Activated CD4-positive, alpha-beta T cell treated with anti-CD3 and anti-CD28 coated beads, Interleukin-2, amount 10 ng/mL, durations not matched to agents 7 days and 5 days (primary cell): ENCODE measurements at regions not wholly inside any gene's neighbourhood (a gene's known extent, or its start where the extent isn't known, plus 50 kb on each side); places are given as distances from the start of the nearest gene placed in this dataset.

Source experiments
- CTCF ChIA-PET: fragments of 350-600 bp; sonication (Branson Sonifier 250); formaldehyde crosslinking; loops from one replicate; lab custom pipeline; 2021; ENCODE audit warnings: antibody characterized with exemption; lab: Charles Lee
- POLR2A ChIA-PET: fragments of 350-600 bp; sonication (Branson Sonifier 250); formaldehyde crosslinking; loops from one replicate; lab custom pipeline; 2021; ENCODE audit warnings: antibody characterized with exemption; lab: Charles Lee
- DNase-seq: peaks from one replicate; pipeline ENCODE4 v3.0.0-alpha.2; 2020
- H3K27ac Mint-ChIP-seq: one replicate; pipeline ENCODE4 v1.8.0; 2021; ENCODE audit warnings: mild to moderate bottlenecking, moderate library complexity, mixed read lengths
- H3K27me3 Mint-ChIP-seq: one replicate; pipeline ENCODE4 v1.8.0; 2021; ENCODE audit warnings: mixed read lengths
- H3K36me3 Mint-ChIP-seq: one replicate; pipeline ENCODE4 v1.8.0; 2021; ENCODE audit warnings: low read depth, mixed read lengths
- H3K4me1 Mint-ChIP-seq: one replicate; pipeline ENCODE4 v1.8.0; 2021; ENCODE audit warnings: mixed read lengths
- H3K4me3 Mint-ChIP-seq: one replicate; pipeline ENCODE4 v1.8.0; 2021; ENCODE audit warnings: mild to moderate bottlenecking, moderate library complexity, mixed read lengths
- H3K9me3 Mint-ChIP-seq: one replicate; pipeline ENCODE4 v1.8.0; 2021; ENCODE audit warnings: mixed read lengths

DNA sequence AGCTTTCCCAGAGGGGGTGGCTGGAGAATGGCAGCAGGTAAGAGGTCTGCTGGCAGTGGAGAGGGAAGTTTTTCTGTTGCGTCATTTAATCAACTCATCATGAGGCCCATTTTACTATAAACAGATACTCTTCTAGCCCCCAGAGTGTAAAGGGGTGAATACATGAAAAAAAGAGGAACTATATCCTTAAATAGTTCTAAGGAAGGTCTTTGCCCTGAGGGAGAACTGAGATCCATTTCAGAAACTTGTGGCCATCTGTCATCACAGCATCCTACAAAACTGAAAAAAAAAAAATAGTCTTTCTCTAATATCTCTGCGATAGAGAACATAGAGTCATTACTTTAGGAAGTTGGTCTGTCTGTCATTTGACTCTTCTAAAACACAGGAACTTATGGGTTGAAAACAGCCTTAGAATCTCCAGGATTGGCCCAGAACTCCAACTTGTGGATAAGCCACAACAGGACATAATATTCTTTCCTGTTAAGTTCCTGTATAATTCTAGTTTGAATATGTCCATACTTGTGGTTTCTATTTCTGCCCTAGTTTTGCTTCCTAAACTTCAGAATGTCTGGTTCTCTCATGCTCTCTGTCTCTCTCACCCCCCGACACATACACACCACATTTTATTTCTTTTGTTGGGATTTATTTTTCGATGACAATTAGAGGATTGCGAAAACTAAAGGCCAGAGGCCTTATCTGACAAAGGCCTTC lies 238.5 kb upstream of the PIK3R1 start:
- Mint-ChIP-seq H3K4me1 (no peaks in the 10 kb centered on the region), H3K27ac (no peak overlapping the region), H3K9me3 (no peaks in the 10 kb centered on the region), H3K36me3 (no peaks in the 10 kb centered on the region), H3K27me3 (no peaks in the 10 kb centered on the region), H3K4me3 (no peak overlapping the region)
- POLR2A ChIA-PET, result no interaction called here
- CTCF ChIA-PET, result interaction anchor here (0.5 kb wide), 1 partner anchor 1777 kb away, joined by 3 read pairs; no protein-coding TSS in a partner anchor
- no peak for DNase-seq

DNA sequence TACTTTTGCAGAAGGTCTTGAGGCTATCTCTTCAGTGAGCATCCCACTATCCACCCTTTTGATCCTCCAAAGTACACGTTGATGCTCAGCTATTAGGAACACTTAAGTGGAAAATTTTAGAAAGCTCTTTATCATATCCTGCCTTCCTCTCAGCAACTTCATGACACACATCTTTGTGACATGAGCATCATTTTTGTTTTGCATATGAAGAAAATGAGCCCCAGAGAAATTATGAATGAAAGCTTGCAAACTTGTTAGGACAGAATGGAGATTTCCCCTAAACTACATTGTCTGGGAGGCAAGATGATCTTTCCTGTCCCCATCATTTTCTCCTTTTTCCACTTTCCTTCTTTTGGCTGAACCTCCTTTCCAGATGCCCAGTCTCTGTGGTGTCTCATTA lies 239.4 kb upstream of the PIK3R1 start:
- Mint-ChIP-seq H3K27me3 (no peaks in the 10 kb centered on the region), H3K27ac (no peak overlapping the region), H3K4me3 (no peak overlapping the region), H3K9me3 (no peaks in the 10 kb centered on the region), H3K4me1 (no peaks in the 10 kb centered on the region), H3K36me3 (no peaks in the 10 kb centered on the region)
- CTCF ChIA-PET, result interaction anchor here (0.6 kb wide), 1 partner anchor 149 kb away, joined by 3 read pairs; no protein-coding TSS in a partner anchor
- no peak for DNase-seq
- POLR2A ChIA-PET, result no interaction called here

DNA sequence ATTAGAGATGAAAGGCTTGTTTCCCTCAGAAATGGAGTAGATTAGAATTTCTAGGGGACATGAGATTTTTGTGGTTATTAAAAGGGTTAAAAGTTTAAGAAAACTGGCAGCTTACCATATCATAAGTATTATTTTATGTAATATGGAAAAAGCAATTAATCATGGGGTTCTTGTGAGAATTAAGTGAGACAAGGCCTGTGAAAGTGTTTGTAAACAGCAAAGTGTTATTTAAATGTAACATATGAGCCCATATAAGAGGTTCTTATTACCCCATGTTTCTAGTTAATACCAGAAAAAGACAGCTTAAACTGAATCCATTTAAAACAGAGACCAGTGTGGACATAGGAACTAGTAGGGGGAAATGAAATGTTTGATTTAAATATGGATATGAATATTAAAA lies 241.1 kb upstream of the PIK3R1 start:
- H3K4me1 Mint-ChIP-seq, result no peaks in the 10 kb centered on the region
- ChIA-PET POLR2A (no interaction called here), CTCF (no interaction called here)
- H3K4me3 Mint-ChIP-seq, result no peak overlapping the region
- H3K27me3 Mint-ChIP-seq, result no peaks in the 10 kb centered on the region
- H3K27ac Mint-ChIP-seq, result no peak overlapping the region
- no peaks in the 10 kb centered on the region for H3K36me3 Mint-ChIP-seq
- no peak for DNase-seq
- peaks cover 4% of the 10 kb centered on the region for H3K9me3 Mint-ChIP-seq

DNA sequence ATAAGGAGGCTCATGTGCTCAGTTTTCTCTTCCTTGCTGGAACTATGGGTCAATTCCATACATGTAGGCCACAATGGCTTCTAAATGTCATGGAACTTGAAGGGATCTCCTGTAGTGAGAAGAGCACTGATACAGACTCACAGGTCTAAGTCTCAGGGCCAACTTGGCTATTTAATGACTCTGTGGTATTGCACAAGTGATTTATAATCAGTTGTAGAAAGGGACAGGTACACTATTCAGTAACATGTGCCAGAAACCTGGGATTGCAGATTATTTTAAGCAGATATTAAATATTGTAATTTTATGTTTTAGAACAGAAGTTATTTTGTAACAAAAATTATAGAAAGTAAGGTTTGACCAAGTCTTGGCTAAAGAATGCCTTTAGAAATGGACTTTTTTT lies 241.5 kb upstream of the PIK3R1 start:
- Mint-ChIP-seq H3K9me3 (peaks cover 4% of the 10 kb centered on the region), H3K4me1 (no peaks in the 10 kb centered on the region), H3K27ac (no peak overlapping the region), H3K27me3 (no peaks in the 10 kb centered on the region), H3K4me3 (no peak overlapping the region), H3K36me3 (no peaks in the 10 kb centered on the region)
- ChIA-PET POLR2A (no interaction called here), CTCF (no interaction called here)
- no peak for DNase-seq

DNA sequence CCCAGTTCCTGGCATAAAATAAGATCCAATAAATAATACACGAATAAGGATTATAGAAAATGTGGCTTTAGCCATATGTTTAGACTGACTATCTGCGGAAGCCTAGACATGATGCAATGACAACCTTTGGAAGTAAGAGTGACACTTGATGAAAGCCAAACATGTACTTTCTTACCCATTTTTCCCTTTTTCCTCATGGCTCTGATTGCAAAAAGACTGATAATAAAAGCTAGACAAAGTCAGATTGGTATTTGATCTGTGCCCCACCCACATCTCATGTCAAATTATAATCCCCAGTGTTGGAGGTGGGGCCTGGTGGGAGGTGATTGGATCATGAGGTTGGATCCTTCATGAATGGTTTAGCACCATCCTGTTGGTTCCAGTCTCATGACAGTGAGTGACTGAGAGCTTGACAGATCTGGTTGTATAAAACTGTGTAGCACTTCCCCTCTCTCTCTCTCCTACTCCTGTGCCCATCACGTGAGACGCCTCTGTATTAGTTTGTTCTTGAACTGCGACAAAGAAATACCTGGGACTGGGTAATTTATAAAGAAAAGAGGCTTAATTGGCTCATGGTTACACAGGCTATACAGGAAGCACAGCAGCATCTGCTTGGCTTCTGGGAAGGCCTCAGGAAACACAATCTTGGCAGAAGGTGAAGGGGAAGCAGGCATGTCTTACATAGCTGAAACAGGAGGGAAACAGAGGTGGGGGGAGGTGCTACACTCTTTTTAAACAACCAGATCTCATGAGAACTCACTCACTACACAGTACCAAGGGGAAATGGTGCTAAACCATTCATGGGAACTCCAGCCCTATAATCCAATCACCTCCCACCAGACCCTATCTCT lies 243.4 kb upstream of the PIK3R1 start:
- Mint-ChIP-seq H3K36me3 (no peaks in the 10 kb centered on the region), H3K27ac (no peak overlapping the region), H3K4me1 (no peaks in the 10 kb centered on the region), H3K9me3 (peaks cover 4% of the 10 kb centered on the region), H3K4me3 (no peak overlapping the region), H3K27me3 (no peaks in the 10 kb centered on the region)
- ChIA-PET POLR2A (no interaction called here), CTCF (no interaction called here)
- DNase-seq, result no peak

DNA sequence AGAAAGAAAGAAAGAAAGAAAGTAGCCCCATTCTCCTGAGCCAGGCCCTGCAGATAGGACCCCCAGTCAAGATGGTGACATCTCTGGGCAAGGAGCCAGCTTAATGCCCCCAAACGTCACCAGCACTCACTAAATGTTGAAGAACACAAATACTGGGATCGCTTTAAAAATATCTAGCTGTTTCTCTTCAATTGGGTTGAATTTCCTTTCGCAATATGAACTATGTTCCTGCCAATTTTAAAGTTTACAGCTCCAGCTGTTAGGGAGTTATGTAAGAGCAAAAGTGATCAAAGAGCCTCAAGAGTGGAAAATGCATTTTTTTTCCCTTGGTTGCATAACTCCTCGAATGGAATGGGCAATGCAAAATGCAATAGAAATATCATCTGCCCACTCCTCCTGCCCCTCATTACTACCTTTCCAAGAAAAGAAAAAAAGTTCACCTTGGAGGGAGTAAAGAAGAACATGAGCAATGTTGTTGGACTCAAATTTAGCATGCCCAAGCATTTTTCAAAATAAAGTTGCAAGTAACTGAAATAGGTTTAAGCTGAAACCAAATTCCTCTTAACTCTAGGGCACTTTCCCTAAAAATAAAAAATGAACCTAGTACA lies 244.2 kb upstream of the PIK3R1 start:
- peaks cover 4% of the 10 kb centered on the region for H3K9me3 Mint-ChIP-seq
- ChIA-PET POLR2A (no interaction called here), CTCF (no interaction called here)
- H3K27me3 Mint-ChIP-seq, result no peaks in the 10 kb centered on the region
- no peaks in the 10 kb centered on the region for H3K36me3 Mint-ChIP-seq
- H3K4me3 Mint-ChIP-seq, result no peak overlapping the region
- no peak for DNase-seq
- H3K27ac Mint-ChIP-seq, result no peak overlapping the region
- no peaks in the 10 kb centered on the region for H3K4me1 Mint-ChIP-seq

DNA sequence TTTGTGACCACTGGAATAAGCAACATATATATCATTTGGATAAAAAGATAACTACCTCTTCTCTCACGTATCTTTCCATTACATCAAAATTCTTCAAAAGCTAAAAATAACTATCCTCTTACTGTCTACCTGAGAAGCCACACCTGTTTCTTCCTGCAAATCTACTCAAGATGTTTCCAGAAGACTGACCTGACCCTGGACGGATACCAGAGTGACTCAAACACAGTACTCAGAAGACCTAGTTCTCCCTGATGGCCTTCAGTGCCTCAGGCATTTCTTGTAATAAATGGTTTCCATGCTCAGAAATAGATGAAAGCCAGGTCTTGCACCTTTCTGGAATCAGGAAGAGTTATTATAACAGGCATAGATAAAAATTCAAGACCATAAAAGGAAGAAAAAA lies 245.9 kb upstream of the PIK3R1 start:
- no peak for DNase-seq
- Mint-ChIP-seq H3K4me1 (no peaks in the 10 kb centered on the region), H3K4me3 (no peak overlapping the region), H3K27ac (no peak overlapping the region), H3K27me3 (no peaks in the 10 kb centered on the region), H3K36me3 (no peaks in the 10 kb centered on the region), H3K9me3 (peaks cover 4% of the 10 kb centered on the region)
- ChIA-PET CTCF (interaction anchor here (0.7 to 1.0 kb wide), 2 partner anchors 13 to 605 kb away, joined by 3 to 4 read pairs; no protein-coding TSS in a partner anchor), POLR2A (interaction anchor here (0.6 kb wide), 1 partner anchor 408 kb away, joined by 4 read pairs; no protein-coding TSS in a partner anchor)

DNA sequence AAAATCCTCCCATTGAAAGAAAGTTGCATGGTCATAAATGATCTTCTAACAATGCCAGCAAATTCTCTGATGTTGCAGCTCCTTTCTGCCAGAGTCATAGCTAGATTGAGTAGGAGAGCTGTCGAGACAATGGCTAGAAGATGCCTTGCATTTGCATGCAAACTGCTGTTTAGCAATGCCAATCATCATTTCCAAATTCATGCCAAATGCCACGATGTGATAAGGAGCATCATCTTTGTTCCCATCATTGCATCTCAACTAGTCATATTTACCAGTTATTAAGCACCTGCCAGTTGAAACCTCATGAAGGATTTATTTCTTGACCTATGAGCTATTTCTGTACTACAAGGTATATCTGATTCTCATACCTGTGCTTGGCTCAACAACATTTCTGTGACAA lies 246.4 kb upstream of the PIK3R1 start:
- no peak for DNase-seq
- POLR2A ChIA-PET, result interaction anchor here (0.6 kb wide), 1 partner anchor 408 kb away, joined by 4 read pairs; no protein-coding TSS in a partner anchor
- CTCF ChIA-PET, result interaction anchor here (0.7 to 1.0 kb wide), 2 partner anchors 13 to 605 kb away, joined by 3 to 4 read pairs; no protein-coding TSS in a partner anchor
- Mint-ChIP-seq H3K27me3 (no peaks in the 10 kb centered on the region), H3K4me3 (no peak overlapping the region), H3K27ac (no peak overlapping the region), H3K36me3 (no peaks in the 10 kb centered on the region), H3K4me1 (no peaks in the 10 kb centered on the region), H3K9me3 (peaks cover 4% of the 10 kb centered on the region)

DNA sequence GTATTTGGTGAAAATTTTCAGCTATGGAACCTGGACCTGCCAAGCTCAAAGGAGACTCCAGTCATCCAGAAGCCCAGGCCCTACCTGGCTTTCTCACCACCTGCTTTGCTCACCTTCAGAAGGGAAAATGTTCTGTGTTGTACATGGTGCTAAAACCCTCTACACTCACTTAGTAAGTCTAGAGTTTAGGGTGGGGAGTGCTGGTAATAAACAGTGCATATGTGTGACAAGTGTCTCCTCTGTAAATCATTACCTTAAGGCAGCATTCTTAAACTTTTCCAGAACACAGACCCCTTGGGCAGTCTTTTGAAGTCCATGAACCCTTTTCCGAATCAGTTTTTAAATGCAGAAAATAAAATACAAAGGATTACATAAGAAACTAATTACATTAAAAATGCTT lies 248.8 kb upstream of the PIK3R1 start:
- peaks cover 4% of the 10 kb centered on the region for H3K9me3 Mint-ChIP-seq

DNA sequence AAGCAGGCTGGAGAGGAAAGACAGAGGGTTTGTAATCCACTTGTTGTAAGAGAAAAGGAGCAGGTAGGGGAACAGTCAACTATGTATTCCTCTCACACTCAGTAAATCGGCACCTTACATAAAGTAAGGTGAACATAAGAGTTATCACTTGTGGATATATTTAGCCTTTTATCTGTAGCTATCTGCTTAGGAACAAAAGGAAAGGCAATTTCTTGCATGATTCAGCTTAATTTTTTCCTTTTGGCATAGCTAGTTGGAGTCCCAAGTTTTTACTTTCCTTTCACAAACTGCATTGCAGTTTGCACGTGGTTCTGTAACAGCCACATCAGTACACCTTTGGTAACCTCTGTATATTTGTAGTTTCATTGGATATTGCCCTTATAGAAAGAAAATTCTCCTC lies 250.9 kb upstream of the PIK3R1 start:
- DNase-seq, result no peak
- H3K27ac Mint-ChIP-seq, result no peak overlapping the region
- H3K4me1 Mint-ChIP-seq, result no peaks in the 10 kb centered on the region
- ChIA-PET CTCF (no interaction called here), POLR2A (no interaction called here)
- no peaks in the 10 kb centered on the region for H3K36me3 Mint-ChIP-seq
- no peak overlapping the region for H3K4me3 Mint-ChIP-seq
- H3K27me3 Mint-ChIP-seq, result no peaks in the 10 kb centered on the region
- H3K9me3 Mint-ChIP-seq, result peaks cover 1% of the 10 kb centered on the region

More for the DNA sequence above, 248.8 kb upstream of the PIK3R1 start:
- Mint-ChIP-seq H3K4me3 (no peak overlapping the region), H3K27me3 (no peaks in the 10 kb centered on the region), H3K36me3 (no peaks in the 10 kb centered on the region), H3K27ac (no peak overlapping the region), H3K4me1 (no peaks in the 10 kb centered on the region)
- ChIA-PET CTCF (no interaction called here), POLR2A (no interaction called here)
- DNase-seq, result no peak

DNA sequence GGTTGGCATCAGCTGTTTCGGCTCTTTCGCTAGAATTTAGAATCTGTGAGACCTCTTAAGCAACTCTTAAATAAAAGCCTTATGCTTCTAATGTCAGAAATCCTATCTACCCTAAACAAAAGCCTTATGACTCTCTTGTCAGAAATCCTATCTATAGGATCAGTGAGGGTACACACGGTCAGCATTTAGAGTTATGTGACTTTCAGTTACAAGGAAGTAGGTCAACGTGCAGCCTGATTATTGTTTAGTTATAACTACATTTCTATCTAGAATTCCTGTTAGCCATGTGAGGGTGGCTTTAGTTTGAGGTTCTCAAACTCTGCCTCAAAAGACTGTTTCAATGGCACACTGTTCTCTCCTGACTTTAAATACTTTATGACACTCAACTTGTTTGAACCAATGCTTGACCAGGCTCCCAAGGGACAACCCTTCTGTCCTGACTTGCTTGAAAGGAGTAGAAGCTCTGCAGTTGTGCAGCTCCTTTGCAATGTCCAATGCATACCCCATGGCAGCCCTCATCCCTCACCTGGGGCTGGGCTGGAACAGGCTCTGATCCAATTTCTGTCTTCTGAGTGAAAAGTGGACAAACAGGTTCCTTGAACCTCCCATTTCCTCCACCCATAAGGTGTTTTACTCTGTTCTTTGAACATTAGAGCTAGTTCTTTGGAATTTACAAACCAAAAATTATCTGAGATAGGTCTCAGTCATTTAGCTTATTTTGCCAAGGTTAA lies 251.6 kb upstream of the PIK3R1 start:
- ChIA-PET CTCF (no interaction called here), POLR2A (no interaction called here)
- Mint-ChIP-seq H3K27me3 (no peaks in the 10 kb centered on the region), H3K27ac (no peak overlapping the region), H3K4me1 (no peaks in the 10 kb centered on the region), H3K9me3 (no peaks in the 10 kb centered on the region), H3K36me3 (no peaks in the 10 kb centered on the region), H3K4me3 (no peak overlapping the region)
- DNase-seq, result no peak

DNA sequence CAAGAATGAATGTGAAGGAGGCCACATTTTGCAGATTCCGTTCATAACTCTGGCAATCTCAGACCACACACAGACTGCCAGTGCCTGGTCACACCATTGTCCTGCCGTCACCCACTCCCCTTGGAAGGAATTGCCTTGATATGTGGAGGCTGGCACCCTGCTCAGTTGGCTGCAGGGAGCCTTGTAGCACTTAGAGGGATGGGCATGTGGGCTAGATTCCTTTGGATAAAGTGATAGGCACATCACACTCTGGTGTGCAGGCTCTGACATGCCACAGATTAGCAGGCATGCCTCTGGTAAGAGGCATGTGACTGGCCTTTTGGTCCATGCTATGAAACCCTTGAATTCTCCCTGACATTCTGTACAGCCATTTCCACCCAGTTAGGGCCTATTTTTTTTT lies 254.6 kb upstream of the PIK3R1 start:
- Mint-ChIP-seq H3K4me3 (no peak overlapping the region), H3K4me1 (no peaks in the 10 kb centered on the region), H3K27ac (no peak overlapping the region), H3K9me3 (no peaks in the 10 kb centered on the region), H3K27me3 (no peaks in the 10 kb centered on the region), H3K36me3 (no peaks in the 10 kb centered on the region)
- ChIA-PET POLR2A (no interaction called here), CTCF (no interaction called here)
- no peak for DNase-seq
